ENCODE measurements at regions not wholly inside any gene's neighbourhood (a gene's known extent, or its start where the extent isn't known, plus 50 kb on each side); places are given as distances from the start of the nearest gene placed in this dataset.

GRCh38 chr1:58356402-58356801 is 190.1 kb downstream of the OMA1 start:
- no peak for TF ChIP-seq TAF1 (IDR thresholded peaks at IDR 0.05; ENCODE audit: low read depth)
- TF ChIP-seq EGR1 (IDR thresholded peaks at IDR 0.05): no peak
- no peak for TF ChIP-seq USF1 (IDR thresholded peaks at IDR 0.05)
- no peak for TF ChIP-seq RAD21 (IDR thresholded peaks at IDR 0.05; ENCODE audit: low read depth)
- TF ChIP-seq CEBPB (IDR thresholded peaks at IDR 0.05): no peak
- no peak for TF ChIP-seq CREB1 (IDR thresholded peaks at IDR 0.05; ENCODE audit: low read depth)
- TF ChIP-seq EP300 (IDR thresholded peaks at IDR 0.05; ENCODE audit: borderline replicate concordance): no peak
- TF ChIP-seq ZBTB7A (IDR thresholded peaks at IDR 0.05; ENCODE audit: low read depth): no peak

Measured in Ishikawa (cell line).